ENCODE measurements at regions not wholly inside any gene's neighbourhood (a gene's known extent, or its start where the extent isn't known, plus 50 kb on each side); places are given as distances from the start of the nearest gene placed in this dataset.

GRCh38 chr13:105991622-105992277 is 543.7 kb downstream of the EFNB2 start:
- no peak for DNase-seq
- peaks cover under 1% of the 10 kb centered on the region for H3K27me3 Mint-ChIP-seq

GRCh38 chr13:105991131-105991530 is 544.3 kb downstream of the EFNB2 start:
- Mint-ChIP-seq H3K4me3 (no peak overlapping the region), H3K27ac (no peak overlapping the region), H3K4me1 (no peaks in the 10 kb centered on the region), H3K27me3 (no peaks in the 10 kb centered on the region), H3K9me3 (no peaks in the 10 kb centered on the region), H3K36me3 (ENCODE audit: low read depth) (no peaks in the 10 kb centered on the region)
- no peak for ATAC-seq
- no peak for DNase-seq

More at GRCh38 chr13:105991622-105992277, 543.7 kb downstream of the EFNB2 start:
- ATAC-seq: no peak
- Mint-ChIP-seq H3K4me3 (no peak overlapping the region), H3K9me3 (no peaks in the 10 kb centered on the region), H3K27ac (no peak overlapping the region), H3K36me3 (ENCODE audit: low read depth) (no peaks in the 10 kb centered on the region), H3K4me1 (no peaks in the 10 kb centered on the region)

- no peaks in the 10 kb centered on the region for H3K9me3 Mint-ChIP-seq
- DNase-seq: no peak
- no peaks in the 10 kb centered on the region for H3K4me1 Mint-ChIP-seq
- ATAC-seq: no peak
- no peaks in the 10 kb centered on the region for H3K27me3 Mint-ChIP-seq
- H3K27ac Mint-ChIP-seq: no peak overlapping the region
- no peaks in the 10 kb centered on the region for H3K36me3 Mint-ChIP-seq (ENCODE audit: low read depth)
- H3K4me3 Mint-ChIP-seq: no peak overlapping the region
These were observed 545.1 kb downstream of the EFNB2 start for GRCh38 chr13:105990256-105990958.

GRCh38 chr13:105984646-105985045 is 550.8 kb downstream of the EFNB2 start:
- Mint-ChIP-seq H3K4me3 (no peak overlapping the region), H3K9me3 (no peaks in the 10 kb centered on the region), H3K36me3 (ENCODE audit: low read depth) (no peaks in the 10 kb centered on the region), H3K27ac (no peak overlapping the region), H3K4me1 (no peaks in the 10 kb centered on the region), H3K27me3 (no peaks in the 10 kb centered on the region)
- DNase-seq (no peak), ATAC-seq (no peak)

GRCh38 chr13:105984236-105984635 is 551.2 kb downstream of the EFNB2 start:
- Mint-ChIP-seq H3K4me1 (no peaks in the 10 kb centered on the region), H3K9me3 (no peaks in the 10 kb centered on the region), H3K27ac (no peak overlapping the region), H3K27me3 (no peaks in the 10 kb centered on the region), H3K4me3 (no peak overlapping the region), H3K36me3 (ENCODE audit: low read depth) (no peaks in the 10 kb centered on the region)
- ATAC-seq (no peak), DNase-seq (no peak)

- no peak for ATAC-seq
- H3K4me3 Mint-ChIP-seq: no peak overlapping the region
- peaks cover 3% of the 10 kb centered on the region for H3K9me3 Mint-ChIP-seq
- DNase-seq: no peak
- H3K36me3 Mint-ChIP-seq (ENCODE audit: low read depth): no peaks in the 10 kb centered on the region
- H3K27me3 Mint-ChIP-seq: no peaks in the 10 kb centered on the region
- no peaks in the 10 kb centered on the region for H3K4me1 Mint-ChIP-seq
- H3K27ac Mint-ChIP-seq: no peak overlapping the region
These were observed 553.1 kb downstream of the EFNB2 start for GRCh38 chr13:105982219-105982930.

GRCh38 chr13:105979131-105980011 is 556.1 kb downstream of the EFNB2 start:
- Mint-ChIP-seq H3K4me3 (no peak overlapping the region), H3K27ac (no peak overlapping the region), H3K9me3 (peaks cover 4% of the 10 kb centered on the region), H3K36me3 (ENCODE audit: low read depth) (no peaks in the 10 kb centered on the region), H3K27me3 (no peaks in the 10 kb centered on the region), H3K4me1 (no peaks in the 10 kb centered on the region)
- DNase-seq (no peak), ATAC-seq (no peak)

DNA sequence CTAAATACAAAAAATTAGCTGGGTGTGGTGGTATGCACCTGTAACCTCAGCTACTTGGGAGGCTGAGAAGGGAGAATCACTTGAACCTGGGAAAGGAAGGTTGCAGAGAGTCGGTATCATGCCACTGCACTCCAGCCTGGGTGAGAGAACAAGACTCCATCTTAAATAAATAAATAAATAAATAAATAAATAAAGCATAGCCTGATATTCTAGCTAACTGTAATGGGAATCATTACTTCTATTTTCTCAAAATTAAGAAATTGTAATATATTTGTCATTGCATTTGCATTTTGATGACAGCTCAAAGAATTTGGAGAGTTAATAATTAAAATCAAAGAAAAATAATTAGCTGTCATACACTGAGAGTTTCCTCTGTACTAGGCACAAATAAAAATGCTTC is 561.1 kb downstream of the EFNB2 start:
- Mint-ChIP-seq H3K4me1 (no peaks in the 10 kb centered on the region), H3K36me3 (ENCODE audit: low read depth) (no peaks in the 10 kb centered on the region), H3K4me3 (no peak overlapping the region), H3K27me3 (no peaks in the 10 kb centered on the region), H3K27ac (no peak overlapping the region), H3K9me3 (peaks cover 4% of the 10 kb centered on the region)
- DNase-seq (no peak), ATAC-seq (no peak)

DNA sequence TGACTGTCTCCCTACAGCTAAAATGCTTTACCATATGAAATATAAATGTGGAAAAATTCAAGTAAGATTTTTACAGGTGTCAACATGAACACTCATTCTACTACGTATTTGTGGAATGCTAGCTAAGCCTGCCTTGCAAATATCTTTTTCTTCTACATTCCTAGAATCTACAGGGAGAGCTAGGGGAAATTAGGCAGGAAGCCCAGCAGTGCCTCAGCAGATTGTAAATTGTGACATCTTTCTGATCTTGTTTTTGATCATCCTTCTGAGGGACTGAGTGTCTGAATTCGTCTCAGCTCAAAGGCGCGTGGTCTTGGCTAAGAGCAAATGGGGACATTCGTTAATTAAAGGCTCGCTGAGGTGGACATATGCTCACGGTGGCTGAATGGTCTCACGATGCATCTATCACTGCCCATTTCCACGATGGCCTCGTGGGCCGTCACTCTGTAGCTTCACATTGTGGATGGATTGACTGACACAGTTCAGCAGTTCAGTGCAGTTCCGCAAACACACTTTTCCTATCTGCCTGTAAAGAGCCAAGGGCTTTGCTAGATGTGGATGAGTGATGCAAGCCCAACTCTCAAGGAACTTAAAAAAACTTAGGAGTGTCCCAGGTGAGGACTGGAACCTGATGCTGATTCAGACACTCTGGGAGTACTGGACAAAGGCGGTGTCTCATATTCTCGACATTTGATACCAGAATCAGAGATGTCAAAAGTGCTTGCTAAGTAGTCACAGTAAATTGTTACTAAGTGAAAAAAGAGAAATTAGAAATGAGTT is 562.5 kb downstream of the EFNB2 start:
- Mint-ChIP-seq H3K36me3 (ENCODE audit: low read depth) (no peaks in the 10 kb centered on the region), H3K4me1 (no peaks in the 10 kb centered on the region), H3K27ac (no peak overlapping the region), H3K27me3 (no peaks in the 10 kb centered on the region), H3K4me3 (no peak overlapping the region), H3K9me3 (peaks cover 4% of the 10 kb centered on the region)
- no peak for DNase-seq
- ATAC-seq: no peak

DNA sequence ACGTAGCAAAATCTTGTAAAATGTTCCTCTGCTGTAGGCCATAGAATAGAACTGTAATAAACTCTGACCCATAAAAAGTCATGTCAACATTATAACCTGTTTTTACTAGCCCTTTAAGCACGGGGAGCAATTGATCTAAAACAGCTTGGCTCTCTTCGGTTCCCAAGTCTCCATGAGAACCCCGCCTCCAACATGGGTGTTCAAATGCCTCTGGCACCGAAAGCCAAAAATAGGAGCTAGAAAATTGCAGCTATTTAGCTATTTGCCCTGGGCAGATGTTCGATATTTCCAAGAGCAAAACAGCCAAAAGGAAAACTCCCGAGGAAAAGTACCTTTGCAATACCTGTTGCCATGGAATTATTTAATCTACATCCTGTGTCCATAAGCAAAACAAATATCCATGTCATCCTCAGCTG is 563.1 kb downstream of the EFNB2 start:
- H3K36me3 Mint-ChIP-seq (ENCODE audit: low read depth): no peaks in the 10 kb centered on the region
- DNase-seq: no peak
- no peak overlapping the region for H3K4me3 Mint-ChIP-seq
- peaks cover under 1% of the 10 kb centered on the region for H3K9me3 Mint-ChIP-seq
- H3K27ac Mint-ChIP-seq: no peak overlapping the region
- H3K4me1 Mint-ChIP-seq: no peaks in the 10 kb centered on the region
- no peak for ATAC-seq
- H3K27me3 Mint-ChIP-seq: no peaks in the 10 kb centered on the region

DNA sequence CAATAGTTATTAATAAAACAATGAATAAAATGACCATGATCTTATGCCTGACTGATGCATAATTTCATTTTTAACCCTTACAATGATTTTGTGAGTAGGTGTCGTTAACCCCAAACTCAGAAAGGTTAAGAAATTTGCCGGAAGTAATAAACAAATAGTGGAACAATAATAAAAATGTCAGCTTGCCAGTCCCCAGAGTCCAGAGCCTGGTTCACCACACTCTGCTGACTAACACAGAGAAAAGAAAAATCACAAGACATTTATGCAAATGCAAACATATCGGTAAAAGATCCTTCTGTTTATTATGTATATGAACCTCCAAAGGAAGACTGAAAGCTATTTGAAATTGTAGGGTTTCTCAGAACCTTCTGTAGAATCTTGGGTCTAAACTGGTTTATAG is 563.7 kb downstream of the EFNB2 start:
- H3K4me3 Mint-ChIP-seq: no peak overlapping the region
- H3K4me1 Mint-ChIP-seq: no peaks in the 10 kb centered on the region
- ATAC-seq: no peak
- H3K36me3 Mint-ChIP-seq (ENCODE audit: low read depth): no peaks in the 10 kb centered on the region
- no peak overlapping the region for H3K27ac Mint-ChIP-seq
- H3K9me3 Mint-ChIP-seq: no peaks in the 10 kb centered on the region
- H3K27me3 Mint-ChIP-seq: no peaks in the 10 kb centered on the region
- no peak for DNase-seq

DNA sequence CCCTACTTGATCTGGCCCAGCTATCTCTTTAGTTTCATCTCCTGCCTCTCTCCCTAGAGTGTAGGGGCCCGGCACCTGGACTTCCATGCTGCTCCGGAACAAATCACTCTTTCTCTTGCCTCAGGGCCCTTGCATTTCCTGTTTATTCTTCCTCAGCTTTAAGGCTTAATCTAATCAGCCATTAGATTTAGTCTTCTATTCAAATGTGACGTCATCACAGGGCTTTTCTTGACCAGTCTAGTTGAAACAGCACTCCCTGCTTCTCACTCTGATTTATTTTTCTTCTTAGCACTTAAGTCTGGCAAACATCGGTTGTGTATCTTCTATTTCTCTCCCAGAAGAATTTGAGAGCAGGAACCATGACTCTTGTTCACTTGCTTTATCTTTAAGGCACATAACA is 564.1 kb downstream of the EFNB2 start:
- Mint-ChIP-seq H3K9me3 (no peaks in the 10 kb centered on the region), H3K4me1 (no peaks in the 10 kb centered on the region), H3K4me3 (no peak overlapping the region), H3K36me3 (ENCODE audit: low read depth) (no peaks in the 10 kb centered on the region), H3K27ac (no peak overlapping the region), H3K27me3 (no peaks in the 10 kb centered on the region)
- DNase-seq (no peak), ATAC-seq (no peak)

DNA sequence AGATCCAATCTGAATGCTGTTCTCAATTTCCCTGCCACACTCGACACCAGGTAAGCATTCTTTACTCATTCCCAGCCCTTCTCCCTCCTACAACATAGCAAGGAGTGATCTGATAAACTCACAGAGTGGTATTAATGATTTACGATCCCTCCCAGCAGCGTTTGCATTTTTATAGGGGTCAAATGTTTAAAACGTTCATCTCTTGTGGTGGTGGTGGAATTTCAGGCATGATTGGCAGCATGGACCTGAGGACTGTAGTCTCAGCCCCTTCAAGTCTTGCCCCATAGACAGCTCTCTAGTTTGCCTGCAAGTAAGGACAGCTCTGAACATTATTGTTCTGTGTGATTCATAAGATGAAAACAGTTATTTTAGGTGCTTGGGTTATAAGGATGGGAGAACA is 565.7 kb downstream of the EFNB2 start:
- Mint-ChIP-seq H3K4me1 (no peaks in the 10 kb centered on the region), H3K27me3 (no peaks in the 10 kb centered on the region), H3K9me3 (no peaks in the 10 kb centered on the region), H3K4me3 (no peak overlapping the region), H3K36me3 (ENCODE audit: low read depth) (no peaks in the 10 kb centered on the region), H3K27ac (no peak overlapping the region)
- DNase-seq: no peak
- ATAC-seq: no peak

DNA sequence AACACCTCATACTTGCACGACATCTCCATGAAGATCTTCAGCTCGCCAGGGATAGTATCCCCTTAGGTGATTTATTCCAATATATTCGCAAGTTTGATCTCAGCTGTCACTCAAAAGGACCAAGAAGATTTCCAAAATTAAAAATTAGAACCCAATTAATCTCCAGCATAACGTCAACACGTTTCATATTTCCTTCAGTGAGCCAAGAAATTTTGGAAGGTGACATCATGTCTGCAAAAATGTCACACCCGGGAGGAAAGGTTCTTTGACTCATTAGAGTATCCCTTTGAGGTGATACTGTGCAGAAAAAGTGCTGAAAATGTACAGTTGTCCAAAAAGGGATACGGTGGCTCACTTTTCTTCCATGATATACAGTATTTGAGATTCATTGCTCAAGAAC is 569.6 kb downstream of the EFNB2 start:
- Mint-ChIP-seq H3K27ac (no peak overlapping the region), H3K9me3 (no peaks in the 10 kb centered on the region)

More for the DNA sequence above, 569.6 kb downstream of the EFNB2 start:
- DNase-seq (no peak), ATAC-seq (no peak)
- Mint-ChIP-seq H3K4me3 (no peak overlapping the region), H3K36me3 (ENCODE audit: low read depth) (no peaks in the 10 kb centered on the region), H3K4me1 (no peaks in the 10 kb centered on the region), H3K27me3 (no peaks in the 10 kb centered on the region)
